ENCODE measurements at regions not wholly inside any gene's neighbourhood (a gene's known extent, or its start where the extent isn't known, plus 50 kb on each side); places are given as distances from the start of the nearest gene placed in this dataset.

DNA sequence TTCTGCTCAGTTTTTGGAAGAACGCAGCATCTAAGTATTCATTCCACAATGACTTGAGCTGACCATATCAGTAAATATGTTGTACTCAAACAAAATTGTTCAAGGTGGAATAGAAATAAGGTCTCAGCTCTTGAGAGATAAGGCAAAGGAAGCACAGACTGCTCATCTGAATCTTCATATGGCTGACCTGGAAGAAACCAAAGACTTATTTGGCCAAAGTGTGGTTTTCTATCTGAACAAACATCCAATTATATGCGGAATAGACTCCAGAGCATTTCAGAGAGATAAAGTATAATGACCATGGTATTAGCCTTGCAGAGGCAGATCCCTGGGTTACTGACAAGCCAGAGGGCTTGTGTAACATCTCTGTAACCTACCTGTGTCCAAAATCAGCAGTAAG, 308.7 kb downstream of the CD83 start:
- no peak for TF ChIP-seq REST (IDR thresholded peaks at IDR 0.05; ENCODE audit: borderline replicate concordance)
- no peak for TF ChIP-seq SMC3 (conservative IDR thresholded peaks at IDR 0.05; ENCODE audit: poor library complexity)
- no peak for TF ChIP-seq POLR2AphosphoS5 (IDR thresholded peaks at IDR 0.05)
- no peak for TF ChIP-seq CTCF (IDR thresholded peaks at IDR 0.05; ENCODE audit: poor library complexity, severe bottlenecking)
- TF ChIP-seq TAF1 (IDR thresholded peaks at IDR 0.05; ENCODE audit: low read depth) = no peak
